OCI-LY3 (cell line): ENCODE measurements at regions not wholly inside any gene's neighbourhood (a gene's known extent, or its start where the extent isn't known, plus 50 kb on each side); places are given as distances from the start of the nearest gene placed in this dataset.

ENCODE experiments used
- EZH2phosphoT487 ChIP-seq: fragments of 200-600 bp; shearing (Covaris generic); IDR thresholded peaks from 2 replicates; pipeline ENCODE4 v1.6.1; 2018; ENCODE audit warnings: antibody characterized with exemption, mixed run types, low read depth
- TF ChIP-seq, protein P1 (sequence below): fragments of 200-600, 300-600 bp; sonication (generic); IDR thresholded peaks from 2 replicates; pipeline ENCODE4 v1.5.1; 2014; ENCODE audit warnings: antibody characterized with exemption, low read length, low read depth

DNA sequence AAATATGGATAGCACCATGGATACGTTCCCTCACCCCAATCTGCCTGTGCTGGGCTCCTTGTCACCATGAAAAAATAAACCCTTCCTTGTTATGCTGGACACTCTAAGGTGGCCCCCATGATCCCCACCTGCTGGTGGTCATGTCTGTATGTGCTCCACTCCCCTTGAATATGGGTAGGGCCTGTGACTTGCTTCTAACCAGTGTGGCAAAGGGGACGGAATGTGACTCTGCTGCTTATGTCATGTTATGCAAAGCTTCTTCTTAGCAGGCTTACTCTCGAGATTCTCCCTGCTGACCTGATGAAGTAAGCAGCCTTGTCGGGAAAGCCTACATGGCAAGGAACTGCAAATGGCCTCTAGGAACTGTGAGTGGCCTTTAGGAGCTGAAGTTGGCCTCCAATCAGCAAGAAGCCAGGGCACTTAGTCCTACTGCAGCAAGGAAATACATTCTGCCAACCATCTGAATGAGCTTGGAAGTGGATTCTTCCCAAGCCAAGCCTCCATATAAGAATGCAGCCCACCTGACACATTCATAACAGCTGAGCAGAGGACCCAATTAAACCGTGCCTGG, 159.9 kb downstream of the CCDC34 start:
- TF ChIP-seq EZH2phosphoT487 = no peak
- TF ChIP-seq, protein P1, sequence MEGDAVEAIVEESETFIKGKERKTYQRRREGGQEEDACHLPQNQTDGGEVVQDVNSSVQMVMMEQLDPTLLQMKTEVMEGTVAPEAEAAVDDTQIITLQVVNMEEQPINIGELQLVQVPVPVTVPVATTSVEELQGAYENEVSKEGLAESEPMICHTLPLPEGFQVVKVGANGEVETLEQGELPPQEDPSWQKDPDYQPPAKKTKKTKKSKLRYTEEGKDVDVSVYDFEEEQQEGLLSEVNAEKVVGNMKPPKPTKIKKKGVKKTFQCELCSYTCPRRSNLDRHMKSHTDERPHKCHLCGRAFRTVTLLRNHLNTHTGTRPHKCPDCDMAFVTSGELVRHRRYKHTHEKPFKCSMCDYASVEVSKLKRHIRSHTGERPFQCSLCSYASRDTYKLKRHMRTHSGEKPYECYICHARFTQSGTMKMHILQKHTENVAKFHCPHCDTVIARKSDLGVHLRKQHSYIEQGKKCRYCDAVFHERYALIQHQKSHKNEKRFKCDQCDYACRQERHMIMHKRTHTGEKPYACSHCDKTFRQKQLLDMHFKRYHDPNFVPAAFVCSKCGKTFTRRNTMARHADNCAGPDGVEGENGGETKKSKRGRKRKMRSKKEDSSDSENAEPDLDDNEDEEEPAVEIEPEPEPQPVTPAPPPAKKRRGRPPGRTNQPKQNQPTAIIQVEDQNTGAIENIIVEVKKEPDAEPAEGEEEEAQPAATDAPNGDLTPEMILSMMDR = no peak
